Esophagus muscularis mucosa (tissue), 4 donors: ENCODE measurements at regions not wholly inside any gene's neighbourhood (a gene's known extent, or its start where the extent isn't known, plus 50 kb on each side); places are given as distances from the start of the nearest gene placed in this dataset.

Source experiments
- DNase-seq: peaks from one replicate; pipeline ENCODE4 v3.0.0-alpha.2; 2017; ENCODE audit errors: extremely low spot score
- H3K27ac ChIP-seq, 4 donors: fragments of 200-600 bp; sonication (generic); replicated peaks in 1 of 4; 1 replicate in 3 of 4; 2 replicates in 1 of 4; pipeline ENCODE4 v1.5.1; 2016 to 2019; ENCODE audit warnings: mild to moderate bottlenecking in 1 of 4
- H3K27me3 ChIP-seq, 4 donors: fragments of 200-600 bp; sonication (generic); one replicate each; pipeline versions ENCODE4 v1.5.1 to v1.6.0; 2016 to 2019
- H3K36me3 ChIP-seq, 4 donors: fragments of 200-600 bp; sonication (generic); one replicate each; pipeline ENCODE4 v1.5.1; 2016 to 2019
- H3K4me1 ChIP-seq, 4 donors: fragments of 200-600 bp; sonication (generic); one replicate each; pipeline ENCODE4 v1.5.1; 2016 to 2019
- H3K4me3 ChIP-seq, 4 donors: fragments of 200-600 bp; sonication (generic); 1 replicate in 2 of 4; 2 replicates in 2 of 4; pipeline ENCODE4 v1.5.1; 2016 to 2019; ENCODE audit warnings: mild to moderate bottlenecking in 4 of 4, moderate library complexity in 1 of 4
- H3K9me3 ChIP-seq, 4 donors: fragments of 200-600 bp; sonication (generic); 1 replicate in 3 of 4; 2 replicates in 1 of 4; pipeline ENCODE4 v1.5.1; 2016 to 2019
- CTCF ChIP-seq, 3 experiments: fragments of 200-600 bp in 2 of 3; fragments of 450-650 bp in 1 of 3; sonication (generic) in 2 of 3; IDR thresholded peaks; one replicate each; pipeline ENCODE4 v1.5.1; 2017 to 2019; ENCODE audit warnings: antibody characterized with exemption in 3 of 3, mild to moderate bottlenecking in 2 of 3, moderate library complexity in 1 of 3
- EP300 ChIP-seq: sonication (generic); formaldehyde crosslinking; IDR thresholded peaks from one replicate; pipeline ENCODE4 v1.6.1; 2017; ENCODE audit warnings: antibody characterized with exemption
- POLR2A ChIP-seq: fragments of 450-650 bp; IDR thresholded peaks from one replicate; pipeline ENCODE4 v1.6.1; 2017; ENCODE audit warnings: antibody characterized with exemption, moderate library complexity, mild to moderate bottlenecking, low read depth
- POLR2AphosphoS5 ChIP-seq, 2 donors: sonication (generic); formaldehyde crosslinking; IDR thresholded peaks; one replicate each; pipeline ENCODE4 v1.6.1; 2017; ENCODE audit warnings: antibody characterized with exemption in 2 of 2
- WGBS: methylation state at CpG from one replicate; pipeline ENCODE4 v1.1.5; 2018; 5-methylcytosine and 5-hydroxymethylcytosine counted together
- intact Hi-C: fragments of 100-400 bp; cut with DNase I; formaldehyde crosslinking; loops from one replicate; pipeline ENCODE4 v1.15.1; 2023

GRCh38 chr3:26558257-26558656 lies 64.3 kb upstream of the LRRC3B start:
- intact Hi-C loops = no loop called here
- no peak for DNase-seq
- Histone ChIP-seq H3K9me3 (no peaks in the 10 kb centered on the region), H3K27me3 (no peaks in the 10 kb centered on the region), H3K4me3 (no peak overlapping the region), H3K36me3 (no peaks in the 10 kb centered on the region), H3K27ac (no peak overlapping the region), H3K4me1 (peaks cover 0 to 12% (median 8%) of the 10 kb centered on the region in 4 donors)
- TF ChIP-seq POLR2A (no peak), EP300 (no peak), POLR2AphosphoS5 (IDR thresholded peaks at IDR 0.05) (no peak), CTCF (IDR thresholded peaks at IDR 0.05) (no peak)
- 100% methylated on average over 1 of the region's 1 CpG for WGBS

DNA sequence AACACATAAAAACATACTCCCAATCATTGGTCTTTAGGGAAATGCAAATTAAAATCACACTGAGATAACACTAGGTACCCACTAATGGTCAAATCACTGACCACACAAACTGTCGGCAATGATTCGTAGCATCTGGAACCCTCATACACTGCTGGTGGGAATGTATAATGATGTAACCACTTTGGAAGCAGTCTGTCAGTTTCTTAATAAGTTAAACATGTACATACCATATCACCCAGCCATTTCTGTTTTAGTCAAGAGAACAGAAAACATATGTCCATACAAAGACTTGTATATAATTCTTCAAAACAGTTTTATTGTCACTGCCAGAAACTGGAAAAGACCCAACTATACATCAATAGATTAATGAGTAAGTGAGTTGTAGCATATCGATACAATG lies 63.3 kb upstream of the LRRC3B start:
- TF ChIP-seq CTCF (IDR thresholded peaks at IDR 0.05) (no peak), POLR2A (no peak), POLR2AphosphoS5 (IDR thresholded peaks at IDR 0.05) (no peak), EP300 (no peak)
- Histone ChIP-seq H3K27me3 (no peaks in the 10 kb centered on the region), H3K36me3 (no peaks in the 10 kb centered on the region), H3K27ac (no peak overlapping the region), H3K4me3 (no peak overlapping the region), H3K9me3 (no peaks in the 10 kb centered on the region), H3K4me1 (peaks cover 0 to 12% (median 8%) of the 10 kb centered on the region in 4 donors)
- intact Hi-C loops = no loop called here
- DNase-seq = no peak
- 59% methylated on average over 3 of the region's 3 CpGs for WGBS

- 50% methylated on average over 1 of the region's 1 CpG for WGBS
- Histone ChIP-seq H3K27ac (no peak overlapping the region), H3K36me3 (no peaks in the 10 kb centered on the region), H3K4me1 (peaks cover 0 to 12% (median 8%) of the 10 kb centered on the region in 4 donors), H3K27me3 (no peaks in the 10 kb centered on the region), H3K4me3 (no peak overlapping the region), H3K9me3 (no peaks in the 10 kb centered on the region)
- TF ChIP-seq CTCF (IDR thresholded peaks at IDR 0.05) (no peak), POLR2A (no peak), POLR2AphosphoS5 (IDR thresholded peaks at IDR 0.05) (no peak)
- no peak for DNase-seq
- intact Hi-C loops = no loop called here
Observed at GRCh38 chr3:26560081-26560480, 62.5 kb upstream of the LRRC3B start.

DNA sequence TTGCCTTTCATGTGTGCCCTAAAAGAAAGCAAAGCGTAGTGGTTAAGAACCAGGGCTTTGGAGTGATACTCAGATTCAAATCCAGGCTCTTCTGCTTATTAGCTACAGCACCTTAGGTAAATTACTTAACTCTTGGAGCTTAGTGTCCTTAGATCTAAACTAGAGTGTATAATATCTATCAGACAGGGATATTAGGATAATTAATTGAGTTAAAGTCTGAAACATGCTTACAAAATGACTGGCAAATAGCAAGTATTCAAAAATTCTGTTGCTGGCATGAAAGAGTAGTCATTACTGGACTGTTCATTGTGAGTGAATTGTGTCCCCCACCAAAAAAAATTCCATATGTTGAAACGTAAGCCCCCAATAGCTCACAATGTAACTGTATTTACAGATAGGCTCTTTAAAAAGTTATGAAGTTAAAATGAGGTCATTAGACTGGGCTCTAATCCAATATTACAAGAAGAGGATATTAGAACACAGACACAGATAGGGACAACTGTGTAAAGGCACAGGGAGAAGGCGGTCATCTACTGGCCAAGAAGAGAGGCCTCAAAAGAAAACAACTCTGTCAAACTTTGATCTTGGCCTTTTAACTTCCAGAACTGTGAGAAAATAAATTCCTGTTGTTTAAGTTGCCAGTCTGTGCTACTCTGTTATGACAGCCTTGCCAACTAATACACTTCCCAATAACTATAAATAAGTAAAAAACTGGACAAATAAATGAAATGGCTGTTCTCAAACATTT lies 60.4 kb upstream of the LRRC3B start:
- TF ChIP-seq POLR2AphosphoS5 (IDR thresholded peaks at IDR 0.05) (no peak), CTCF (IDR thresholded peaks at IDR 0.05) (no peak), EP300 (no peak), POLR2A (no peak)
- no peak overlapping the region for H3K4me3 ChIP-seq
- peaks cover 0 to 12% (median 8%) of the 10 kb centered on the region in 4 donors for H3K4me1 ChIP-seq
- H3K36me3 ChIP-seq = no peaks in the 10 kb centered on the region
- WGBS = 63% methylated on average over 3 of the region's 3 CpGs
- intact Hi-C loops = no loop called here
- no peak overlapping the region for H3K27ac ChIP-seq
- no peaks in the 10 kb centered on the region for H3K9me3 ChIP-seq
- no peak for DNase-seq
- H3K27me3 ChIP-seq = no peaks in the 10 kb centered on the region
